H1 (cell line): ENCODE measurements at regions not wholly inside any gene's neighbourhood (a gene's known extent, or its start where the extent isn't known, plus 50 kb on each side); places are given as distances from the start of the nearest gene placed in this dataset.

Source experiments
- CTCF ChIA-PET: fragments of 300-600 bp; sonication (Branson Sonifier 250); formaldehyde crosslinking; loops from one replicate; lab custom pipeline; 2021; ENCODE audit not compliant: partially characterized antibody; lab: Charles Lee
- POLR2A ChIA-PET: fragments of 300-600 bp; sonication (Branson Sonifier 250); formaldehyde crosslinking; loops from one replicate; lab custom pipeline; 2021; ENCODE audit warnings: inconsistent platforms; ENCODE audit not compliant: partially characterized antibody; lab: Charles Lee
- DNase-seq, 2 experiments: peaks; one replicate each; pipeline versions ENCODE4 v3.0.0 to v3.0.0-alpha.2; 2010 to 2022; ENCODE audit warnings: low spot score in 2 of 2, low read depth in 1 of 2, mixed read lengths in 1 of 2
- FAIRE-seq: peaks from 2 replicates; lab custom pipeline; 2011; peaks lifted over from hg19 to GRCh38; lab: Jason Lieb, UNC
- H2AFZ ChIP-seq: 2 replicates; pipeline ENCODE4 v1.8.1; 2012; ENCODE audit warnings: low read length, inconsistent platforms
- H2AK5ac ChIP-seq: 2 replicates; pipeline ENCODE4 v1.6.1; 2013; ENCODE audit warnings: low read depth, low read length
- H2BK120ac ChIP-seq: replicated peaks from 2 replicates; pipeline ENCODE3; 2013; ENCODE audit warnings: low read depth, low read length, inconsistent platforms
- H2BK12ac ChIP-seq: 2 replicates; pipeline ENCODE4 v1.6.1; 2013; ENCODE audit warnings: low read depth, low read length
- H2BK15ac ChIP-seq: 2 replicates; pipeline ENCODE4 v1.6.1; 2013; ENCODE audit warnings: low read length
- H2BK20ac ChIP-seq: 2 replicates; pipeline ENCODE4 v1.6.1; 2013; ENCODE audit warnings: low read length
- H2BK5ac ChIP-seq: 2 replicates; pipeline ENCODE4 v1.6.1; 2013; ENCODE audit warnings: low read depth, low read length
- H3K14ac ChIP-seq: 2 replicates; pipeline ENCODE4 v1.6.1; 2013; ENCODE audit warnings: inconsistent platforms; ENCODE audit not compliant: insufficient read length
- H3K18ac ChIP-seq: 2 replicates; pipeline ENCODE4 v1.6.1; 2013; ENCODE audit warnings: low read length; ENCODE audit errors: extremely low read depth
- H3K23ac ChIP-seq: 2 replicates; pipeline ENCODE4 v1.6.1; 2013; ENCODE audit warnings: inconsistent platforms; ENCODE audit not compliant: insufficient read length
- H3K23me2 ChIP-seq: 2 replicates; pipeline ENCODE4 v1.6.1; 2013; ENCODE audit warnings: low read depth, low read length
- H3K27ac ChIP-seq: 2 replicates; pipeline ENCODE4 v1.6.1; 2011; ENCODE audit warnings: low read depth, low read length, inconsistent platforms
- H3K27me3 ChIP-seq, 4 experiments: replicated peaks in 1 of 4; 1 replicate in 1 of 4; 2 replicates in 3 of 4; pipeline versions ENCODE4 v1.6.1 to v1.8.1; 2011 to 2013; ENCODE audit warnings: low read length in 3 of 4, mild to moderate bottlenecking in 3 of 4, inconsistent platforms in 2 of 4, mixed read lengths in 2 of 4, moderate library complexity in 1 of 4; ENCODE audit not compliant: control insufficient read depth in 3 of 4, insufficient read depth in 3 of 4; ENCODE audit errors: extremely low read depth in 1 of 4
- H3K36me3 ChIP-seq, 4 experiments: 2 replicates each; pipeline versions ENCODE4 v1.6.1 to v1.8.1; 2011 to 2013; ENCODE audit warnings: mild to moderate bottlenecking in 4 of 4, low read length in 3 of 4, moderate library complexity in 2 of 4, control low read depth in 1 of 4, inconsistent platforms in 1 of 4; ENCODE audit not compliant: insufficient read depth in 4 of 4, control insufficient read depth in 2 of 4
- H3K4ac ChIP-seq: replicated peaks from 2 replicates; pipeline ENCODE3; 2013; ENCODE audit warnings: low read length, low read depth, mixed read lengths, inconsistent platforms; ENCODE audit not compliant: insufficient read length
- H3K4me1 ChIP-seq, 4 experiments: replicated peaks in 1 of 4; 1 replicate in 1 of 4; 2 replicates in 3 of 4; pipeline versions ENCODE4 v1.6.1 to v1.8.1; 2011 to 2013; ENCODE audit warnings: low read length in 3 of 4, inconsistent platforms in 2 of 4, mixed read lengths in 1 of 4; ENCODE audit not compliant: insufficient read depth in 4 of 4, control insufficient read depth in 3 of 4
- H3K4me2 ChIP-seq, 2 experiments: 2 replicates each; pipeline versions ENCODE4 v1.6.1 to v1.8.1; 2011 to 2013; ENCODE audit warnings: low read depth in 2 of 2, low read length in 2 of 2, control low read depth in 1 of 2, inconsistent platforms in 1 of 2, mild to moderate bottlenecking in 1 of 2; ENCODE audit not compliant: insufficient read depth in 1 of 2
- H3K4me3 ChIP-seq, 4 experiments: fragments of 200-600, 300-600 bp in 1 of 4; sonication (generic), shearing (Covaris generic), sonication (Bioruptor Twin) in 1 of 4; 2 replicates each; pipeline versions ENCODE4 v1.5.1 to v1.8.1; 2011 to 2016; ENCODE audit warnings: low read length in 4 of 4, low read depth in 3 of 4, control low read depth in 2 of 4, inconsistent platforms in 2 of 4, mild to moderate bottlenecking in 2 of 4, mixed read lengths in 1 of 4, moderate library complexity in 1 of 4; ENCODE audit not compliant: insufficient read depth in 2 of 4; ENCODE audit errors: extremely low read depth in 1 of 4
- H3K56ac ChIP-seq: replicated peaks from 2 replicates; pipeline ENCODE3; 2013; ENCODE audit warnings: low read depth, mild to moderate bottlenecking, mixed read lengths, low read length, inconsistent platforms; ENCODE audit not compliant: insufficient read length
- H3K79me1 ChIP-seq: 2 replicates; pipeline ENCODE4 v1.6.1; 2013; ENCODE audit warnings: low read depth, low read length, control low read depth
- H3K79me2 ChIP-seq, 2 experiments: 2 replicates each; pipeline versions ENCODE4 v1.6.1 to v1.8.1; 2012 to 2013; ENCODE audit warnings: low read length in 2 of 2, mild to moderate bottlenecking in 2 of 2, inconsistent platforms in 1 of 2; ENCODE audit not compliant: insufficient read depth in 2 of 2, control insufficient read depth in 1 of 2
- H3K9ac ChIP-seq, 4 experiments: replicated peaks in 1 of 4; 1 replicate in 1 of 4; 2 replicates in 3 of 4; pipeline versions ENCODE4 v1.6.1 to v1.8.1; 2011 to 2013; ENCODE audit warnings: low read depth in 3 of 4, low read length in 3 of 4, control low read depth in 2 of 4, mild to moderate bottlenecking in 2 of 4, moderate library complexity in 2 of 4, inconsistent platforms in 1 of 4; ENCODE audit errors: extremely low read depth in 1 of 4
- H3K9me3 ChIP-seq, 2 experiments: 2 replicates each; pipeline versions ENCODE4 v1.6.1 to v1.8.1; 2012 to 2013; ENCODE audit warnings: mild to moderate bottlenecking in 2 of 2, moderate library complexity in 2 of 2, control low read depth in 1 of 2, inconsistent platforms in 1 of 2, low read depth in 1 of 2, low read length in 1 of 2, mixed read lengths in 1 of 2; ENCODE audit not compliant: insufficient read depth in 2 of 2
- H4K20me1 ChIP-seq, 2 experiments: replicated peaks in 1 of 2; 2 replicates each; pipeline versions ENCODE3 to v1.8.1; 2011 to 2013; ENCODE audit warnings: inconsistent platforms in 2 of 2, low read length in 2 of 2, mild to moderate bottlenecking in 1 of 2; ENCODE audit not compliant: insufficient read depth in 2 of 2, control insufficient read depth in 1 of 2
- H4K5ac ChIP-seq: 2 replicates; pipeline ENCODE4 v1.6.1; 2013; ENCODE audit warnings: low read length, low read depth, mixed read lengths, inconsistent platforms; ENCODE audit not compliant: insufficient read length
- H4K8ac ChIP-seq: 2 replicates; pipeline ENCODE4 v1.8.0; 2013; ENCODE audit warnings: mild to moderate bottlenecking, moderate library complexity, low read length, inconsistent platforms; ENCODE audit not compliant: insufficient read depth; ENCODE audit errors: extremely low read depth
- H4K91ac ChIP-seq: replicated peaks from 2 replicates; pipeline ENCODE3; 2013; ENCODE audit warnings: low read length, mixed read lengths, inconsistent platforms; ENCODE audit not compliant: insufficient read length
- ASH2L ChIP-seq: fragments of 200-600, 300-600 bp; sonication (generic); IDR thresholded peaks from one replicate; pipeline ENCODE4 v1.7.1; 2017; ENCODE audit warnings: low read length
- BCL11A ChIP-seq, 2 experiments: IDR thresholded peaks; one replicate each; pipeline ENCODE4 v1.6.1; 2011; ENCODE audit warnings: low read depth in 2 of 2, low read length in 2 of 2, mild to moderate bottlenecking in 2 of 2
- BRCA1 ChIP-seq: IDR thresholded peaks from 2 replicates; pipeline ENCODE4 v1.6.1; 2012; ENCODE audit warnings: low read depth, low read length, improper control_type of control experiment
- CBX5 ChIP-seq: fragments of 300-800, 300-1000 bp; sonication (generic); IDR thresholded peaks from 2 replicates; pipeline ENCODE4 v1.7.1; 2016; ENCODE audit warnings: antibody characterized with exemption, low read length, low read depth
- CTBP2 ChIP-seq: IDR thresholded peaks from 2 replicates; pipeline ENCODE4 v1.7.0; 2011; ENCODE audit warnings: borderline replicate concordance, mild to moderate bottlenecking, moderate library complexity, mixed read lengths, low read length; ENCODE audit not compliant: insufficient read depth, insufficient read length
- GABPA ChIP-seq: IDR thresholded peaks from 2 replicates; pipeline ENCODE4 v1.6.1; 2011; ENCODE audit warnings: mild to moderate bottlenecking, low read length, moderate library complexity, borderline replicate concordance; ENCODE audit not compliant: insufficient read depth
- MAX ChIP-seq: IDR thresholded peaks from 2 replicates; pipeline ENCODE4 v1.6.1; 2012; ENCODE audit warnings: inconsistent platforms
- POU5F1 ChIP-seq: IDR thresholded peaks from 2 replicates; pipeline ENCODE4 v1.6.1; 2011; ENCODE audit warnings: low read depth, mild to moderate bottlenecking, low read length, moderate library complexity
- RAD21 ChIP-seq, 2 experiments: IDR thresholded peaks in 1 of 2; conservative IDR thresholded peaks in 1 of 2; 2 replicates each; pipeline ENCODE4 v1.6.1; 2011; ENCODE audit warnings: low read depth in 2 of 2, low read length in 2 of 2, improper control_type of control experiment in 1 of 2, inconsistent platforms in 1 of 2, mild to moderate bottlenecking in 1 of 2, moderate library complexity in 1 of 2
- RBBP5 ChIP-seq: IDR thresholded peaks from 2 replicates; pipeline ENCODE4 v1.7.1; 2012; ENCODE audit warnings: low read depth, mild to moderate bottlenecking, inconsistent platforms, low read length, moderate library complexity, borderline replicate concordance
- RFX5 ChIP-seq: IDR thresholded peaks from 2 replicates; pipeline ENCODE4 v1.6.1; 2011; ENCODE audit warnings: low read depth, low read length, improper control_type of control experiment, borderline replicate concordance
- SIN3A ChIP-seq, 2 experiments: IDR thresholded peaks in 1 of 2; conservative IDR thresholded peaks in 1 of 2; 2 replicates each; pipeline ENCODE4 v1.6.1; 2011 to 2012; ENCODE audit warnings: low read length in 2 of 2, improper control_type of control experiment in 1 of 2, low read depth in 1 of 2, mild to moderate bottlenecking in 1 of 2
- WGBS, 2 experiments: shearing (Covaris generic) in 1 of 2; methylation state at CpG; one replicate each; pipeline versions ENCODE4 v1.1.6 to v1.1.7; 2013 to 2015; ENCODE audit warnings: low lambda C conversion rate in 2 of 2, mixed read lengths in 2 of 2, inconsistent platforms in 1 of 2, low coverage in 1 of 2, missing lambda C conversion rate in 1 of 2; ENCODE audit not compliant: insufficient replicate concordance in 2 of 2, insufficient coverage in 1 of 2, insufficient read length in 1 of 2; ENCODE audit errors: extremely low coverage in 1 of 2, missing lambda C conversion rate in 1 of 2; 5-methylcytosine and 5-hydroxymethylcytosine counted together

DNA sequence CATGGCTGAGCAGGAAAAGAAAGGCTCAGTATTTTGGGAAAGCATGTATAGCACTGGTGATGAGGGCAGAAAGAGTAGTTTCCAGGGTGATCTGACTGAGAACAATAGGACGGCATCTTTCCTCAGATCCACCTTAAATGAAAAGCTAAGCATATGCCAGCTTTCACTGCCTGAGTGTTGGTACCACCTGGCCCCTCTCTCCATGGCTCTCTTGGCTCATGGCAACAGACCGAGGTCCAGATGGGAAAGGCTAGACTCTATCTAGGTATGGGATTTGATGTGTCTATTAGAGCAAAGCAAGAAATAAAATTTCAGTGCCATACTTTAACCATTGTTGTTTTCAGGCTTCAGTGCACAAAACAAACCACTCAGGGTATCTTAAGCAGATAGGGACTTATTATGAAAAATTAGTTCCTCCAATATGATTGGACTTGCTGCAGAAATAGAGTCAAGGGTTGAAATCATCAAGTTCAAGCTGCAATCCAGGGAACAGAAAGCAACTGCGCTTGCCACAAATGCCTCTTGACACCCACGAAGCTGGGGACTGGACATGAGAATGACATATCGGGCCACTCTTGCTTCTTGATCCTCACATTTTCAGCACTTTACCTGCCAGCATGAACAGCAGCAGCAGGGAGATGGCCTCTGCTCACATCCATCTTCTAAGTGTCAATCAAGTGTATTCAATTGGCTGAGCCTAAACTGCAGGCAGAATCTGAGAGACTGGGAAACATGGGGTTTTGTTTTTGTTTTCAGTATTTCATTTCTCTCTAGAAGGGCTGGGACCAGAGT is 64.0 kb upstream of the SNX19 start:
- H3K9me3 ChIP-seq, result peaks cover 16 to 20% of the 10 kb centered on the region in 2 experiments
- H3K79me1 ChIP-seq, result no peaks in the 10 kb centered on the region
- no peaks in the 10 kb centered on the region for H3K4me1 ChIP-seq
- FAIRE-seq, result no peak
- no peak overlapping the region for H3K4ac ChIP-seq
- DNase-seq, result no peak
- no peak overlapping the region for H3K14ac ChIP-seq
- H3K79me2 ChIP-seq, result no peaks in the 10 kb centered on the region
- H3K9ac ChIP-seq, result no peak overlapping the region; a peak in 1 of 7 replicates
- H2BK12ac ChIP-seq, result no peak overlapping the region
- no peak overlapping the region for H2BK5ac ChIP-seq
- no peak overlapping the region for H3K56ac ChIP-seq
- H2AFZ ChIP-seq, result no peak overlapping the region; the same call in 1 of the 2 replicates
- no peak overlapping the region for H3K4me3 ChIP-seq
- POLR2A ChIA-PET, result interaction anchor here (1.5 kb wide), 1 partner anchor 66 kb away, joined by 4 read pairs; no protein-coding TSS in a partner anchor
- no peak overlapping the region for H3K18ac ChIP-seq
- H4K8ac ChIP-seq, result no peak overlapping the region
- H2BK15ac ChIP-seq, result no peak overlapping the region
- no peaks in the 10 kb centered on the region for H3K23me2 ChIP-seq
- no peaks in the 10 kb centered on the region; a peak in 2 of 8 replicates for H3K36me3 ChIP-seq
- H2BK120ac ChIP-seq, result no peak overlapping the region
- 79% methylated on average over 5 of the region's 5 CpGs; no CpG with 5 or more reads in 1 of the 2 experiments for WGBS, 2 experiments
- no peak overlapping the region for H4K91ac ChIP-seq
- no peaks in the 10 kb centered on the region for H3K27me3 ChIP-seq
- CTCF ChIA-PET, result interaction anchor here (0.8 to 2.9 kb wide), 13 partner anchors 13 to 65 kb away, joined by 3 to 16 read pairs (median 6); no protein-coding TSS in a partner anchor
- no peak overlapping the region for H3K27ac ChIP-seq
- no peak overlapping the region for H3K23ac ChIP-seq
- H2AK5ac ChIP-seq, result no peak overlapping the region
- H4K20me1 ChIP-seq, result no peaks in the 10 kb centered on the region
- H3K4me2 ChIP-seq, result no peak overlapping the region
- H4K5ac ChIP-seq, result no peak overlapping the region
- no peak overlapping the region for H2BK20ac ChIP-seq
- no peak for TF ChIP-seq BRCA1
- no peak for TF ChIP-seq RFX5
- TF ChIP-seq GABPA, result no peak
- no peak for TF ChIP-seq CBX5
- no peak for TF ChIP-seq RAD21 (IDR thresholded peaks at IDR 0.05 in 1 of 2, conservative IDR thresholded peaks at IDR 0.05 in 1 of 2; ENCODE audit: low read depth in 2 of 2, low read length in 2 of 2)
- no peak for TF ChIP-seq MAX
- no peak for TF ChIP-seq CTBP2
- no peak for TF ChIP-seq SIN3A (conservative IDR thresholded peaks at IDR 0.05 in 1 of 2, IDR thresholded peaks at IDR 0.05 in 1 of 2; ENCODE audit: low read depth in 1 of 2, low read length in 2 of 2)
- TF ChIP-seq POU5F1, result no peak
- TF ChIP-seq BCL11A (IDR thresholded peaks at IDR 0.05; ENCODE audit: low read depth in 2 of 2, low read length in 2 of 2), result no peak
- TF ChIP-seq RBBP5, result no peak
- TF ChIP-seq ASH2L, result no peak
